HEK293 (cell line): ENCODE measurements at regions not wholly inside any gene's neighbourhood (a gene's known extent, or its start where the extent isn't known, plus 50 kb on each side); places are given as distances from the start of the nearest gene placed in this dataset.

Experiments
- TCF7L2 ChIP-seq: IDR thresholded peaks from 2 replicates; pipeline ENCODE4 v1.6.1; 2011; ENCODE audit warnings: low read depth, mild to moderate bottlenecking, inconsistent platforms, low read length, moderate library complexity, borderline replicate concordance
- ZNF214 ChIP-seq: fragments of 450-650 bp; formaldehyde crosslinking; IDR thresholded peaks from 2 replicates; pipeline ENCODE4 v1.5.1; 2017; ENCODE audit warnings: missing biosample characterization, mild to moderate bottlenecking, missing genetic modification characterization, borderline replicate concordance
- ZNF239 ChIP-seq: fragments of 450-650 bp; formaldehyde crosslinking; IDR thresholded peaks from 2 replicates; pipeline ENCODE4 v1.5.1; 2016; ENCODE audit warnings: missing biosample characterization, missing genetic modification characterization
- ZNF274 ChIP-seq, 2 experiments: fragments of 200-500 bp in 1 of 2; fragments of 450-650 bp in 1 of 2; sonication (Bioruptor generic) in 1 of 2; formaldehyde crosslinking in 1 of 2; IDR thresholded peaks; 2 replicates each; pipeline versions ENCODE4 v1.5.1 to v1.6.1; 2014 to 2016; ENCODE audit warnings: borderline replicate concordance in 1 of 2, inconsistent platforms in 1 of 2, low read length in 1 of 2, missing biosample characterization in 1 of 2, missing genetic modification characterization in 1 of 2
- ZNF391 ChIP-seq: fragments of 450-650 bp; formaldehyde crosslinking; IDR thresholded peaks from 2 replicates; pipeline ENCODE4 v1.5.1; 2016; ENCODE audit warnings: low read depth, missing biosample characterization, missing genetic modification characterization, borderline replicate concordance
- ZNF571 ChIP-seq: fragments of 450-650 bp; formaldehyde crosslinking; IDR thresholded peaks from 2 replicates; pipeline ENCODE4 v1.5.0; 2017; ENCODE audit warnings: missing biosample characterization, missing genetic modification characterization
- TF ChIP-seq, protein P1 (sequence below): fragments of 450-650 bp; formaldehyde crosslinking; IDR thresholded peaks from 2 replicates; pipeline ENCODE4 v1.5.1; 2016; ENCODE audit warnings: missing biosample characterization, missing genetic modification characterization
- TF ChIP-seq, protein P2 (sequence below): fragments of 450-650 bp; formaldehyde crosslinking; IDR thresholded peaks from 2 replicates; pipeline ENCODE4 v1.5.1; 2017; ENCODE audit warnings: missing biosample characterization, missing genetic modification characterization
- TF ChIP-seq, protein P3 (sequence below): fragments of 450-650 bp; formaldehyde crosslinking; IDR thresholded peaks from 2 replicates; pipeline ENCODE4 v1.5.1; 2016; ENCODE audit warnings: missing biosample characterization, missing genetic modification characterization
- TF ChIP-seq, protein P4 (sequence below): fragments of 450-650 bp; formaldehyde crosslinking; conservative IDR thresholded peaks from 2 replicates; pipeline ENCODE4 v1.5.1; 2016; ENCODE audit warnings: low read depth, missing biosample characterization, missing genetic modification characterization
- TF ChIP-seq, protein P5 (sequence below): fragments of 450-650 bp; formaldehyde crosslinking; IDR thresholded peaks from 2 replicates; pipeline ENCODE4 v1.5.1; 2016; ENCODE audit warnings: missing biosample characterization, missing genetic modification characterization

DNA sequence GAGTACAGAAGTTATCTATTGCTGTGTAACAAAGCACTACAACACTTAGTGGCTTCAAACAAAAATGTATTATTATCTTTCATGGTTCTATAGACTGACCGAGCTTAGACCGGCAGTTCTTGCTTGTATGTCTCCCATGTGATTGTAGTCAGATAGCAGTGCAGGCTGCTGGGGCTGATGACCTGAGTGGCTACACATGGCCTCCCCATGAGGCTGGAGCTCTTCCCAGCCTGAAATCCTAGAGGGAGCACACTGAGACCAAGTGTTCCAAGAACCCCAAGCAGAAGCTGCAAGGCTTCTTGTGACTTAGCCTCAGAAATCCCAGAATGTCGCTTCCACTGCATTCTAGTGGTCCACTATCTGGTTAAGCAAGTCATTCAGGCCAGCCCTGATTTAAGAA, 141.2 kb upstream of the TLE3 start:
- TF ChIP-seq, protein P1, sequence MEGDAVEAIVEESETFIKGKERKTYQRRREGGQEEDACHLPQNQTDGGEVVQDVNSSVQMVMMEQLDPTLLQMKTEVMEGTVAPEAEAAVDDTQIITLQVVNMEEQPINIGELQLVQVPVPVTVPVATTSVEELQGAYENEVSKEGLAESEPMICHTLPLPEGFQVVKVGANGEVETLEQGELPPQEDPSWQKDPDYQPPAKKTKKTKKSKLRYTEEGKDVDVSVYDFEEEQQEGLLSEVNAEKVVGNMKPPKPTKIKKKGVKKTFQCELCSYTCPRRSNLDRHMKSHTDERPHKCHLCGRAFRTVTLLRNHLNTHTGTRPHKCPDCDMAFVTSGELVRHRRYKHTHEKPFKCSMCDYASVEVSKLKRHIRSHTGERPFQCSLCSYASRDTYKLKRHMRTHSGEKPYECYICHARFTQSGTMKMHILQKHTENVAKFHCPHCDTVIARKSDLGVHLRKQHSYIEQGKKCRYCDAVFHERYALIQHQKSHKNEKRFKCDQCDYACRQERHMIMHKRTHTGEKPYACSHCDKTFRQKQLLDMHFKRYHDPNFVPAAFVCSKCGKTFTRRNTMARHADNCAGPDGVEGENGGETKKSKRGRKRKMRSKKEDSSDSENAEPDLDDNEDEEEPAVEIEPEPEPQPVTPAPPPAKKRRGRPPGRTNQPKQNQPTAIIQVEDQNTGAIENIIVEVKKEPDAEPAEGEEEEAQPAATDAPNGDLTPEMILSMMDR (tag by site-specific recombination) = no peak
- no peak for TF ChIP-seq ZNF239 (tag by site-specific recombination)
- TF ChIP-seq, protein P2, sequence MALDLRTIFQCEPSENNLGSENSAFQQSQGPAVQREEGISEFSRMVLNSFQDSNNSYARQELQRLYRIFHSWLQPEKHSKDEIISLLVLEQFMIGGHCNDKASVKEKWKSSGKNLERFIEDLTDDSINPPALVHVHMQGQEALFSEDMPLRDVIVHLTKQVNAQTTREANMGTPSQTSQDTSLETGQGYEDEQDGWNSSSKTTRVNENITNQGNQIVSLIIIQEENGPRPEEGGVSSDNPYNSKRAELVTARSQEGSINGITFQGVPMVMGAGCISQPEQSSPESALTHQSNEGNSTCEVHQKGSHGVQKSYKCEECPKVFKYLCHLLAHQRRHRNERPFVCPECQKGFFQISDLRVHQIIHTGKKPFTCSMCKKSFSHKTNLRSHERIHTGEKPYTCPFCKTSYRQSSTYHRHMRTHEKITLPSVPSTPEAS = no peak
- TF ChIP-seq ZNF571 = no peak
- TF ChIP-seq ZNF274 (IDR thresholded peaks at IDR 0.05; ENCODE audit: low read length) = no peak
- TF ChIP-seq ZNF274 (tag by site-specific recombination; IDR thresholded peaks at IDR 0.05; ENCODE audit: borderline replicate concordance) = no peak
- TF ChIP-seq TCF7L2 = no peak
- TF ChIP-seq, protein P3, sequence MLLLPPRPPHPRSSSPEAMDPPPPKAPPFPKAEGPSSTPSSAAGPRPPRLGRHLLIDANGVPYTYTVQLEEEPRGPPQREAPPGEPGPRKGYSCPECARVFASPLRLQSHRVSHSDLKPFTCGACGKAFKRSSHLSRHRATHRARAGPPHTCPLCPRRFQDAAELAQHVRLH (tag by site-specific recombination) = no peak
- no peak for TF ChIP-seq ZNF214
- no peak for TF ChIP-seq ZNF391 (tag by site-specific recombination)
- TF ChIP-seq, protein P4, sequence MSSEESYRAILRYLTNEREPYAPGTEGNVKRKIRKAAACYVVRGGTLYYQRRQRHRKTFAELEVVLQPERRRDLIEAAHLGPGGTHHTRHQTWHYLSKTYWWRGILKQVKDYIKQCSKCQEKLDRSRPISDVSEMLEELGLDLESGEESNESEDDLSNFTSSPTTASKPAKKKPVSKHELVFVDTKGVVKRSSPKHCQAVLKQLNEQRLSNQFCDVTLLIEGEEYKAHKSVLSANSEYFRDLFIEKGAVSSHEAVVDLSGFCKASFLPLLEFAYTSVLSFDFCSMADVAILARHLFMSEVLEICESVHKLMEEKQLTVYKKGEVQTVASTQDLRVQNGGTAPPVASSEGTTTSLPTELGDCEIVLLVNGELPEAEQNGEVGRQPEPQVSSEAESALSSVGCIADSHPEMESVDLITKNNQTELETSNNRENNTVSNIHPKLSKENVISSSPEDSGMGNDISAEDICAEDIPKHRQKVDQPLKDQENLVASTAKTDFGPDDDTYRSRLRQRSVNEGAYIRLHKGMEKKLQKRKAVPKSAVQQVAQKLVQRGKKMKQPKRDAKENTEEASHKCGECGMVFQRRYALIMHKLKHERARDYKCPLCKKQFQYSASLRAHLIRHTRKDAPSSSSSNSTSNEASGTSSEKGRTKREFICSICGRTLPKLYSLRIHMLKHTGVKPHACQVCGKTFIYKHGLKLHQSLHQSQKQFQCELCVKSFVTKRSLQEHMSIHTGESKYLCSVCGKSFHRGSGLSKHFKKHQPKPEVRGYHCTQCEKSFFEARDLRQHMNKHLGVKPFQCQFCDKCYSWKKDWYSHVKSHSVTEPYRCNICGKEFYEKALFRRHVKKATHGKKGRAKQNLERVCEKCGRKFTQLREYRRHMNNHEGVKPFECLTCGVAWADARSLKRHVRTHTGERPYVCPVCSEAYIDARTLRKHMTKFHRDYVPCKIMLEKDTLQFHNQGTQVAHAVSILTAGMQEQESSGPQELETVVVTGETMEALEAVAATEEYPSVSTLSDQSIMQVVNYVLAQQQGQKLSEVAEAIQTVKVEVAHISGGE (tag by site-specific recombination) = no peak
- TF ChIP-seq, protein P5, sequence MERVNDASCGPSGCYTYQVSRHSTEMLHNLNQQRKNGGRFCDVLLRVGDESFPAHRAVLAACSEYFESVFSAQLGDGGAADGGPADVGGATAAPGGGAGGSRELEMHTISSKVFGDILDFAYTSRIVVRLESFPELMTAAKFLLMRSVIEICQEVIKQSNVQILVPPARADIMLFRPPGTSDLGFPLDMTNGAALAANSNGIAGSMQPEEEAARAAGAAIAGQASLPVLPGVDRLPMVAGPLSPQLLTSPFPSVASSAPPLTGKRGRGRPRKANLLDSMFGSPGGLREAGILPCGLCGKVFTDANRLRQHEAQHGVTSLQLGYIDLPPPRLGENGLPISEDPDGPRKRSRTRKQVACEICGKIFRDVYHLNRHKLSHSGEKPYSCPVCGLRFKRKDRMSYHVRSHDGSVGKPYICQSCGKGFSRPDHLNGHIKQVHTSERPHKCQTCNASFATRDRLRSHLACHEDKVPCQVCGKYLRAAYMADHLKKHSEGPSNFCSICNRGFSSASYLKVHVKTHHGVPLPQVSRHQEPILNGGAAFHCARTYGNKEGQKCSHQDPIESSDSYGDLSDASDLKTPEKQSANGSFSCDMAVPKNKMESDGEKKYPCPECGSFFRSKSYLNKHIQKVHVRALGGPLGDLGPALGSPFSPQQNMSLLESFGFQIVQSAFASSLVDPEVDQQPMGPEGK (tag by site-specific recombination) = no peak
